ENCODE measurements at regions not wholly inside any gene's neighbourhood (a gene's known extent, or its start where the extent isn't known, plus 50 kb on each side); places are given as distances from the start of the nearest gene placed in this dataset.
A peak's percentile ranks its signal among the peaks of the same experiment; 100 is the strongest.

- Histone ChIP-seq H3K27ac (no peak overlapping the region), H3K9me3 (no peaks in the 10 kb centered on the region), H3K27me3 (no peaks in the 10 kb centered on the region), H3K36me3 (no peaks in the 10 kb centered on the region), H3K4me1 (peaks cover 0 to 9% (median 0%) of the 10 kb centered on the region in 3 donors), H3K4me3 (no peak overlapping the region)
- FAIRE-seq (no peak), ATAC-seq (peak in 1 of 4 donors; percentile 22), DNase-seq (no peak)
- TF ChIP-seq CTCF (IDR thresholded peaks at IDR 0.05) = no peak
- intact Hi-C loops (cut with DNase I) = no loop called here
These were observed 389.7 kb upstream of the NR3C2 start for GRCh38 chr4:148831945-148832344.

GRCh38 chr4:148828291-148828690 lies 386.1 kb upstream of the NR3C2 start:
- Histone ChIP-seq H3K27me3 (no peaks in the 10 kb centered on the region), H3K4me1 (no peaks in the 10 kb centered on the region), H3K36me3 (no peaks in the 10 kb centered on the region), H3K4me3 (no peak overlapping the region), H3K27ac (no peak overlapping the region), H3K9me3 (no peaks in the 10 kb centered on the region)
- WGBS, 2 donors = 79 to 83% methylated on average over 3 of the region's 3 CpGs
- intact Hi-C loops (cut with DNase I) = no loop called here
- no peak for FAIRE-seq
- no peak for ATAC-seq
- no peak for DNase-seq
- TF ChIP-seq CTCF (IDR thresholded peaks at IDR 0.05) = no peak

DNA sequence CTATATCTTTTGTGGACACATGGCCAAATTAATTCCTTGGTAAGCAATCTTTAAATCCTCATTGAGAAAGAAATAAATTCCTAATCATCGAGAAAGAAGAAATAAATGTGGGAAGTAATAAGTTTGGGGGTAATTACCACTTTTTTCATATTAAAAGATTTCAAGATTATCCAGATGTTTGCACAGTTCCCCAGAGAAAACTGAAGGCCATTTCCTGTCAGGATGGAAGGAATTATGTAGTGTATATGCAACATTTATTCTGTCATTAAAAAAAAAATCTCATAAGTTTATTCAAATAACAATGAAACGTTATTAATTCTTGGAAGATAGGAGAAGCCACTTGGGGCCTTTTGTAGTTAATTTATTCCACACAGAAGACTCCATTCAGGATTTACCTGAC lies 385.6 kb upstream of the NR3C2 start:
- H3K9me3 ChIP-seq = no peaks in the 10 kb centered on the region
- H3K4me1 ChIP-seq = peaks cover 0 to 3% (median 0%) of the 10 kb centered on the region in 3 donors
- intact Hi-C loops (cut with DNase I) = no loop called here
- no peak overlapping the region for H3K4me3 ChIP-seq
- 68 to 73% methylated on average over 2 of the region's 2 CpGs for WGBS, 2 donors
- ATAC-seq = no peak
- FAIRE-seq = no peak
- no peaks in the 10 kb centered on the region for H3K27me3 ChIP-seq
- H3K27ac ChIP-seq = no peak overlapping the region
- no peak for TF ChIP-seq CTCF (IDR thresholded peaks at IDR 0.05)
- H3K36me3 ChIP-seq = no peaks in the 10 kb centered on the region
- DNase-seq = no peak

- H3K36me3 ChIP-seq = no peaks in the 10 kb centered on the region
- intact Hi-C loops (cut with DNase I) = no loop called here
- 68 to 71% methylated on average over 2 of the region's 2 CpGs for WGBS, 2 donors
- no peak overlapping the region for H3K4me3 ChIP-seq
- no peaks in the 10 kb centered on the region for H3K9me3 ChIP-seq
- no peak for FAIRE-seq
- no peaks in the 10 kb centered on the region for H3K27me3 ChIP-seq
- no peak for TF ChIP-seq CTCF (IDR thresholded peaks at IDR 0.05)
- H3K27ac ChIP-seq = no peak overlapping the region
- no peak for DNase-seq
- peaks cover 0 to 3% (median 0%) of the 10 kb centered on the region in 3 donors for H3K4me1 ChIP-seq
- peak in 1 of 4 donors; percentile 39 for ATAC-seq
These were observed 381.2 kb upstream of the NR3C2 start for GRCh38 chr4:148823419-148823769.

GRCh38 chr4:148822572-148823418 lies 380.6 kb upstream of the NR3C2 start:
- WGBS, 2 donors = 54 to 61% methylated on average over 5 of the region's 5 CpGs
- no peak for TF ChIP-seq CTCF (IDR thresholded peaks at IDR 0.05)
- no peak for FAIRE-seq
- H3K27me3 ChIP-seq = no peaks in the 10 kb centered on the region
- H3K9me3 ChIP-seq = no peaks in the 10 kb centered on the region
- H3K36me3 ChIP-seq = no peaks in the 10 kb centered on the region
- peak in 1 of 4 donors; percentile 38 for ATAC-seq
- peaks cover 0 to 3% (median 0%) of the 10 kb centered on the region in 3 donors for H3K4me1 ChIP-seq
- no peak overlapping the region for H3K27ac ChIP-seq
- no peak overlapping the region for H3K4me3 ChIP-seq
- DNase-seq = no peak
- intact Hi-C loops (cut with DNase I) = no loop called here
